ENCODE measurements at regions not wholly inside any gene's neighbourhood (a gene's known extent, or its start where the extent isn't known, plus 50 kb on each side); places are given as distances from the start of the nearest gene placed in this dataset.

DNA sequence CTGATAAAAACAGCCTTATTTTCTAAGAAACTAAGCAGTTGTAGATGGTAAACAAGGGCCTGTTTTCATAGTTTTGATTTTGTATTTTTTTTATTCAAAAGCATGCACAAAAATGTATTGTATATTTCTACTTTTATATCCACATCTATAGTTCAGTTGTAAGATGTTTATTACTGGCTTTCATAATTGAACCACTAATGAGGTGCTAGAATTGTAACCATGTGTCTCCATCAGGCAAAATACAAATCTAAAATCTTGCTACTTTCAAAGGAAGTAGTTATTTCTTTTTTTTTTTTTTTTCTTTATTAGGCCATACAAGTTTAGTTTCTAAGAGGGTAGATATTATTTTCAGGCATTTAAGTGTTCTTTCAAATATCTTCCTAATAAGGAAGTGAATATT, 1755.0 kb downstream of the MAT2B start:
- DNase-seq (ENCODE audit: low read depth) = no peak
- TF ChIP-seq, protein P1, sequence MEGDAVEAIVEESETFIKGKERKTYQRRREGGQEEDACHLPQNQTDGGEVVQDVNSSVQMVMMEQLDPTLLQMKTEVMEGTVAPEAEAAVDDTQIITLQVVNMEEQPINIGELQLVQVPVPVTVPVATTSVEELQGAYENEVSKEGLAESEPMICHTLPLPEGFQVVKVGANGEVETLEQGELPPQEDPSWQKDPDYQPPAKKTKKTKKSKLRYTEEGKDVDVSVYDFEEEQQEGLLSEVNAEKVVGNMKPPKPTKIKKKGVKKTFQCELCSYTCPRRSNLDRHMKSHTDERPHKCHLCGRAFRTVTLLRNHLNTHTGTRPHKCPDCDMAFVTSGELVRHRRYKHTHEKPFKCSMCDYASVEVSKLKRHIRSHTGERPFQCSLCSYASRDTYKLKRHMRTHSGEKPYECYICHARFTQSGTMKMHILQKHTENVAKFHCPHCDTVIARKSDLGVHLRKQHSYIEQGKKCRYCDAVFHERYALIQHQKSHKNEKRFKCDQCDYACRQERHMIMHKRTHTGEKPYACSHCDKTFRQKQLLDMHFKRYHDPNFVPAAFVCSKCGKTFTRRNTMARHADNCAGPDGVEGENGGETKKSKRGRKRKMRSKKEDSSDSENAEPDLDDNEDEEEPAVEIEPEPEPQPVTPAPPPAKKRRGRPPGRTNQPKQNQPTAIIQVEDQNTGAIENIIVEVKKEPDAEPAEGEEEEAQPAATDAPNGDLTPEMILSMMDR (conservative IDR thresholded peaks at IDR 0.05; ENCODE audit: control insufficient read depth, insufficient read depth, low read depth, low read length) = no peak

DNA sequence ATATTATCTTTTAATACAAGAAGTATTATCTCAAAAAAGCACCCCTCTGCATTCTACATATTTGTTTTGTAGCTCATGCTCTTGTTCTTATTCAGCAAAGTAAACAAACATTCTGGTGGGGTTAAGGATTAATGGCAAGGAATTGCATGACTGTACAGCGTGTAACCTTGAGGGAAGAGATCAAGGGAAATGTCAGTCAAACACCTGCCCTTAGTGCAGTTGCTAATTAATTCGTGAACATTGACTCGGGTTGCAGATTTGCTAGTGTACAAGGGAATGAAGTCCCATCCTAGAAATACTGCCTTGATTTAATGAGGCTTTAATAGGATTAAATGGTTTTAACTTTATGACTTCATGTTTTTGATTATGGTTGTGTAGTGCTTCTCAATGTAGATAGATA, 1758.1 kb downstream of the MAT2B start:
- H3K4me3 ChIP-seq (ENCODE audit: control insufficient read depth, low read depth, low read length) = no peak overlapping the region
- DNase-seq (ENCODE audit: low read depth) = no peak
- TF ChIP-seq, protein P1 (conservative IDR thresholded peaks at IDR 0.05; ENCODE audit: control insufficient read depth, insufficient read depth, low read depth, low read length) = no peak

More for the DNA sequence above, 1755.0 kb downstream of the MAT2B start:
- no peak overlapping the region for H3K4me3 ChIP-seq (ENCODE audit: control insufficient read depth, low read depth, low read length)

DNA sequence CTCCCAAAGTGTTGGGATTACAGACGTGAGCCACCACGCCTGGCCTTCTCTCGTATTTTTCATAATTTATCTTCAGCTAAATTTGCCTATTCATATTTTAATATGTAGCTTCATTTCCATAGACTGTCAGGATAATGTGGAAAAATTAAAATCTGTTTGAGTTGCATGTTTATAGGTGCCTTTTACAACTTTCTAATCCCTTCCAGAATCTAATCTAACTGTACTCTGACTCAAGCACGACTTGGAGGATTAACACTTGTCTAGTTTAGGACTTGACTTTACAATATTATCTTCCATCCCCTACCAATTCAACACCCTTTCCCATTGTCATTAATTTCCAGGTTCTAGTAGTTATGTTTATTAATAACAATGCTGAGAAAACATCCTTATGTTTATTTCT, 1761.5 kb downstream of the MAT2B start:
- DNase-seq (ENCODE audit: low read depth) = no peak
- TF ChIP-seq, protein P1 (conservative IDR thresholded peaks at IDR 0.05; ENCODE audit: control insufficient read depth, insufficient read depth, low read depth, low read length) = no peak

DNA sequence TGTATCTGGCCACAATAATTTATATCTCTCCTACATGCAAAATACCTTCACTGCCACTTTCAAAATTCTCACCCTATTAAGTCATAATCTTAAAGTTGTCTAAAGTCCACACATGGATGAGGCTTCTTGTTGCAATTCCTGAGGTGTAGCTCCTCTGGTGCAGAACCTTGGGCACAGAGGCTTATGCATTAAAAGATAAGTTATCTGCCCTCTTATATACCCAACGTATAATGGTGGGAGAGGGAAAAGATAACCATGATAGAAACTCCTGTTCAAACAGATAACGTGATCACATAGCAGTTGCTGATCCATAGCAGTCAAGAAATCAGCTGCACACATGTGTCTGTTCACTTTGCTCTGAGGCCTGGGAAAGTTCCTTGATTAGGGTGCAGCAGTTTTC, 1767.0 kb downstream of the MAT2B start:
- TF ChIP-seq, protein P1 (conservative IDR thresholded peaks at IDR 0.05; ENCODE audit: control insufficient read depth, insufficient read depth, low read depth, low read length) = no peak
- no peak for DNase-seq (ENCODE audit: low read depth)
- H3K4me3 ChIP-seq (ENCODE audit: control insufficient read depth, low read depth, low read length) = no peak overlapping the region

More for the DNA sequence above, 1761.5 kb downstream of the MAT2B start:
- H3K4me3 ChIP-seq (ENCODE audit: control insufficient read depth, low read depth, low read length) = no peak overlapping the region

DNA sequence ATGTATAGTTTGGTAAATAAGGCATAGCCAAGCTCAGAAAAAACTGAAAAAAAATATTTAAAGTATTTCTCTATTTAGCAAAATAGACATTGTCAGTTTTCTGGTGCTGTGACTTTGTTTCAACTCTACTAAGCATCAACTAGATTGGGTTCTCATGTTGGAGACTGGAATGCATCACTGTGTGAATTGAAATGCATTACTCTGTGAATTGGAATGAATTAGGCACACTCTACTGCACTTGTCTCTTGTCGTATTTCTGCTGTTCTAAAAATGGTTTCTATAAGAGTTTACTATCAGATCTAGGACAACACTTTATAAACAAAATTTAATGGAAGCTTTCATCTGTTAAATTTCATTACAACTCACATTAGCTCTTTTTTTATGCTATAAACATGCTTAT, 1772.2 kb downstream of the MAT2B start:
- no peak for DNase-seq (ENCODE audit: low read depth)
- TF ChIP-seq, protein P1 (conservative IDR thresholded peaks at IDR 0.05; ENCODE audit: control insufficient read depth, insufficient read depth, low read depth, low read length) = no peak
- H3K4me3 ChIP-seq (ENCODE audit: control insufficient read depth, low read depth, low read length) = no peak overlapping the region

DNA sequence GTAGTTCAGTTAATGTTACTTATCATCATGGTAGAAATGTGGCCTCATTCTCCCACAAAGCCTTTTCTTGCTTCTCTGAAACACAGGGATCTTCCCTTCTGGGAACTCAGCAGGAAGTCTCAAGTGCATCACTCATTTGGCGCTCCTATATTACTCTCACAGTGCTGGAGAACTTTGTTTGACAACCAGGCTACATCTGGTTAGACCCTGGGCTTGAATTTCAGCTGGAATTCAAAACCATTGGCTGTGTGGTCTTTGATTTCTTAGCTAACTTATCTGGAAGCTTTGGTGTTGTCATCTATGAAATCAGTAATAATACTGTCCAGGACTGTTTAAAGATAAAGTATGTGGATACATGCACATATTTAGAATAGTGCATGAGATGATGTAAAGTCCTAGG, 1777.1 kb downstream of the MAT2B start:
- TF ChIP-seq, protein P1 (conservative IDR thresholded peaks at IDR 0.05; ENCODE audit: control insufficient read depth, insufficient read depth, low read depth, low read length) = no peak
- H3K4me3 ChIP-seq (ENCODE audit: control insufficient read depth, low read depth, low read length) = no peak overlapping the region
- no peak for DNase-seq (ENCODE audit: low read depth)

DNA sequence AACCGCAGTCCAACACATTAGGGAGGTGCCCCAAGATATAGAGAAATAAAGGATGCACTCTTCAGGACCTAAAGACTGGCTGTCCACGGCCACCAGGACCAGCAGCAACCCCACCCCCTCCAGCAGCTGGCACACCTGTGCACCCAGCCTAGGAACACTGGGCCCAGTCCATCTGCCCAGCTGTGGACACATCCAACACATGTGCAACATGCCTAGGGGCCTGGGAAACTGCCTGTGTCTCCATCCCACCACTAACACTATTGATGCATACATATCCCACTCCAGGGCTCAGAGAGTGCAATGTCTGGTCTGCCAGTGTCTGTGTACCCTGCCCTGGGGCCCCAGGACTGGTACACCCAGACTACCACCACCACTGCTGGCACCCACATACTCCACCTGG, 1781.3 kb downstream of the MAT2B start:
- DNase-seq (ENCODE audit: low read depth) = no peak
- TF ChIP-seq, protein P1 (conservative IDR thresholded peaks at IDR 0.05; ENCODE audit: control insufficient read depth, insufficient read depth, low read depth, low read length) = no peak
- H3K4me3 ChIP-seq (ENCODE audit: control insufficient read depth, low read depth, low read length) = no peak overlapping the region
